Choroid plexus epithelial cell (primary cell): ENCODE measurements at regions not wholly inside any gene's neighbourhood (a gene's known extent, or its start where the extent isn't known, plus 50 kb on each side); places are given as distances from the start of the nearest gene placed in this dataset.

ENCODE experiments used
- DNase-seq: peaks from one replicate; pipeline ENCODE4 v3.0.0-alpha.2; 2010; ENCODE audit warnings: low read depth
- H3K4me3 ChIP-seq: 2 replicates; pipeline ENCODE4 v1.5.1; 2011; ENCODE audit warnings: low read depth, mild to moderate bottlenecking, control low read depth, low read length, moderate library complexity
- CTCF ChIP-seq: conservative IDR thresholded peaks from 2 replicates; pipeline ENCODE4 v1.5.1; 2011; ENCODE audit warnings: low read depth, mild to moderate bottlenecking, control low read depth, inconsistent platforms, low read length, moderate library complexity

GRCh38 chr12:4054630-4055029 lies 181.4 kb upstream of the PARP11 start:
- no peak overlapping the region for H3K4me3 ChIP-seq
- no peak for DNase-seq
- no peak for TF ChIP-seq CTCF

GRCh38 chr12:4052691-4053090 lies 179.5 kb upstream of the PARP11 start:
- no peak for TF ChIP-seq CTCF
- no peak for DNase-seq
- no peak overlapping the region for H3K4me3 ChIP-seq

- TF ChIP-seq CTCF, result no peak
- DNase-seq, result no peak
- no peak overlapping the region for H3K4me3 ChIP-seq
Measured at GRCh38 chr12:4051596-4051995, 178.4 kb upstream of the PARP11 start.

GRCh38 chr12:4050340-4050739 lies 177.1 kb upstream of the PARP11 start:
- no peak for DNase-seq
- TF ChIP-seq CTCF, result no peak
- H3K4me3 ChIP-seq, result no peak overlapping the region

- TF ChIP-seq CTCF, result no peak
- DNase-seq, result no peak
- H3K4me3 ChIP-seq, result no peak overlapping the region
Measured at GRCh38 chr12:4049298-4050080, 176.3 kb upstream of the PARP11 start.

- no peak overlapping the region for H3K4me3 ChIP-seq
- no peak for DNase-seq
- no peak for TF ChIP-seq CTCF
Measured at GRCh38 chr12:4047421-4047820, 174.2 kb upstream of the PARP11 start.

GRCh38 chr12:4046495-4046840 lies 173.3 kb upstream of the PARP11 start:
- H3K4me3 ChIP-seq, result no peak overlapping the region
- DNase-seq, result no peak
- no peak for TF ChIP-seq CTCF
